Upper lobe of left lung (tissue), 6 donors: ENCODE measurements at regions not wholly inside any gene's neighbourhood (a gene's known extent, or its start where the extent isn't known, plus 50 kb on each side); places are given as distances from the start of the nearest gene placed in this dataset.
A peak's percentile ranks its signal among the peaks of the same experiment; 100 is the strongest.

ENCODE experiments used
- ATAC-seq, 2 donors: fragments of 200-7000 bp; cut with Tn5 transposase; one replicate each; pipeline ENCODE4 v1.9.1; 2022; ENCODE audit warnings: mild to moderate bottlenecking in 2 of 2, moderate library complexity in 2 of 2; ENCODE audit not compliant: low FRiP score in 2 of 2
- DNase-seq, 2 donors: peaks; one replicate each; pipeline ENCODE4 v3.0.0-alpha.2; 2019 to 2020
- H3K27ac ChIP-seq, 4 donors: fragments of 200-600 bp; sonication (generic); one replicate each; pipeline ENCODE4 v1.5.1; 2016 to 2019
- H3K27me3 ChIP-seq, 4 donors: fragments of 200-600 bp; sonication (generic); one replicate each; pipeline ENCODE4 v1.5.1; 2017 to 2019
- H3K36me3 ChIP-seq, 4 donors: fragments of 200-600 bp; sonication (generic); one replicate each; pipeline ENCODE4 v1.5.1; 2016 to 2019
- H3K4me1 ChIP-seq, 4 donors: fragments of 200-600 bp; sonication (generic); one replicate each; pipeline ENCODE4 v1.5.1; 2018 to 2019
- H3K4me3 ChIP-seq, 4 donors: fragments of 200-600 bp; sonication (generic); one replicate each; pipeline ENCODE4 v1.5.1; 2017 to 2019; ENCODE audit warnings: mild to moderate bottlenecking in 2 of 4, moderate library complexity in 1 of 4
- H3K9me3 ChIP-seq, 4 donors: fragments of 200-600 bp; sonication (generic); one replicate each; pipeline ENCODE4 v1.5.1; 2018 to 2019
- EP300 ChIP-seq, 4 donors: sonication (generic); formaldehyde crosslinking; IDR thresholded peaks; one replicate each; pipeline ENCODE4 v1.5.1; 2017; ENCODE audit warnings: antibody characterized with exemption in 4 of 4, control low read depth in 2 of 4
- POLR2A ChIP-seq, 4 donors: fragments of 450-650 bp; IDR thresholded peaks; one replicate each; pipeline ENCODE4 v1.5.1; 2016 to 2017; ENCODE audit warnings: antibody characterized with exemption in 4 of 4, mild to moderate bottlenecking in 2 of 4
- POLR2AphosphoS5 ChIP-seq, 2 donors: sonication (generic); formaldehyde crosslinking; IDR thresholded peaks; one replicate each; pipeline ENCODE4 v1.5.1; 2017; ENCODE audit warnings: antibody characterized with exemption in 2 of 2
- WGBS, 2 donors: methylation state at CpG; one replicate each; pipeline ENCODE4 v1.1.5; 2017 to 2018; 5-methylcytosine and 5-hydroxymethylcytosine counted together
- TF ChIP-seq, protein P1 (sequence below), 6 experiments: fragments of 450-650 bp in 4 of 6; fragments of 200-600 bp in 2 of 6; sonication (generic) in 2 of 6; IDR thresholded peaks; one replicate each; pipeline ENCODE4 v1.5.1; 2016 to 2019; ENCODE audit warnings: antibody characterized with exemption in 6 of 6
- donor health status: DM: no; HTN: no; CAD: no; lungs with moderate emphysema.
- donor health status: DM: no; HTN: yes; CAD: no; lungs with severe emphysema.

DNA sequence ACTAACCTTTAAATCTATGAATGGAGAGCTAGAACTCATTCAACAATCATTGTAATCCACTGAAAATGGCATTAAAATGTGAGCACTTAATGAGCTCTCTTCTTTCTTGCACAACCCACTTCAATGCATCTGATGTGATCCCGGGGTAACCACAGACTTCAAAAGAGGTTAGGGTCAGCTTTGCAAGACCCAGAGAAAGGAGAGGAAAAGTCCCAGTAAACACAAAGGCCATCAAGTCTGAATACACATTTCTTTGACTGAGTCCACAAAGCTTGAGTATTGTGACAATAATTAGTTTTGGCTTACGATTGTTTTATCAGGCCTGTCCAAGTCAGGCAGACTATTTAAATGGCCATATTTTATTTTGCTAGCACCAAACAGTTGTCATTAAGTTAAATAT, 148.8 kb upstream of the ZNF608 start:
- no peak overlapping the region for H3K27ac ChIP-seq
- H3K36me3 ChIP-seq: no peaks in the 10 kb centered on the region
- H3K4me3 ChIP-seq: no peak overlapping the region
- DNase-seq (no peak), ATAC-seq (no peak)
- H3K4me1 ChIP-seq: peaks cover 0 to 4% (median 0%) of the 10 kb centered on the region in 4 donors
- WGBS, 2 donors: 43 to 58% methylated on average over 2 of the region's 2 CpGs
- no peaks in the 10 kb centered on the region for H3K27me3 ChIP-seq
- no peak for TF ChIP-seq POLR2A (IDR thresholded peaks at IDR 0.05)
- TF ChIP-seq EP300 (IDR thresholded peaks at IDR 0.05): no peak
- no peak for TF ChIP-seq POLR2AphosphoS5 (IDR thresholded peaks at IDR 0.05)
- TF ChIP-seq, protein P1, sequence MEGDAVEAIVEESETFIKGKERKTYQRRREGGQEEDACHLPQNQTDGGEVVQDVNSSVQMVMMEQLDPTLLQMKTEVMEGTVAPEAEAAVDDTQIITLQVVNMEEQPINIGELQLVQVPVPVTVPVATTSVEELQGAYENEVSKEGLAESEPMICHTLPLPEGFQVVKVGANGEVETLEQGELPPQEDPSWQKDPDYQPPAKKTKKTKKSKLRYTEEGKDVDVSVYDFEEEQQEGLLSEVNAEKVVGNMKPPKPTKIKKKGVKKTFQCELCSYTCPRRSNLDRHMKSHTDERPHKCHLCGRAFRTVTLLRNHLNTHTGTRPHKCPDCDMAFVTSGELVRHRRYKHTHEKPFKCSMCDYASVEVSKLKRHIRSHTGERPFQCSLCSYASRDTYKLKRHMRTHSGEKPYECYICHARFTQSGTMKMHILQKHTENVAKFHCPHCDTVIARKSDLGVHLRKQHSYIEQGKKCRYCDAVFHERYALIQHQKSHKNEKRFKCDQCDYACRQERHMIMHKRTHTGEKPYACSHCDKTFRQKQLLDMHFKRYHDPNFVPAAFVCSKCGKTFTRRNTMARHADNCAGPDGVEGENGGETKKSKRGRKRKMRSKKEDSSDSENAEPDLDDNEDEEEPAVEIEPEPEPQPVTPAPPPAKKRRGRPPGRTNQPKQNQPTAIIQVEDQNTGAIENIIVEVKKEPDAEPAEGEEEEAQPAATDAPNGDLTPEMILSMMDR (IDR thresholded peaks at IDR 0.05): no peak
- no peaks in the 10 kb centered on the region for H3K9me3 ChIP-seq

DNA sequence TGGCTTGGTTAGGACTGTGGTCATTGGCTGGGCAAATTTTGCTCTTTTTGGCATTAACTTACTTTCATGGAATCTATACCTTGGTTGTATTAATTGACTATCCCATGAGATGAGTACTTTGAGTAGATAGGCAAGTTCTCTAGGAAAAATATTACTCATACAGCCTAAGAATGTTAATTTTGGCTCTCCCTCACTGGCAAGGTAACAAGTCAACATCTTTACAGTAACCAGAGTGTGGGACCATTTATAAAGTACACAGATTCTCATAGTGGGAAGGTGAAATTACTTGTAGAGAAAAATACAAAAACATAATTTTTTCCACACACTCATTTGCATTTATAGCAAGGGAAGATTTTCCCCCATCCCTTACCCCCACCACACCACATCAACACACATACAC, 154.6 kb upstream of the ZNF608 start:
- no peak for DNase-seq
- H3K9me3 ChIP-seq: no peaks in the 10 kb centered on the region
- no peaks in the 10 kb centered on the region for H3K36me3 ChIP-seq
- ATAC-seq: no peak
- TF ChIP-seq POLR2AphosphoS5 (IDR thresholded peaks at IDR 0.05) (no peak), POLR2A (IDR thresholded peaks at IDR 0.05) (no peak), EP300 (IDR thresholded peaks at IDR 0.05) (no peak)
- TF ChIP-seq, protein P1 (IDR thresholded peaks at IDR 0.05): no peak
- H3K27ac ChIP-seq: no peak overlapping the region
- H3K4me3 ChIP-seq: no peak overlapping the region
- H3K27me3 ChIP-seq: no peaks in the 10 kb centered on the region
- peaks cover 12 to 17% (median 15%) of the 10 kb centered on the region in 4 donors for H3K4me1 ChIP-seq

DNA sequence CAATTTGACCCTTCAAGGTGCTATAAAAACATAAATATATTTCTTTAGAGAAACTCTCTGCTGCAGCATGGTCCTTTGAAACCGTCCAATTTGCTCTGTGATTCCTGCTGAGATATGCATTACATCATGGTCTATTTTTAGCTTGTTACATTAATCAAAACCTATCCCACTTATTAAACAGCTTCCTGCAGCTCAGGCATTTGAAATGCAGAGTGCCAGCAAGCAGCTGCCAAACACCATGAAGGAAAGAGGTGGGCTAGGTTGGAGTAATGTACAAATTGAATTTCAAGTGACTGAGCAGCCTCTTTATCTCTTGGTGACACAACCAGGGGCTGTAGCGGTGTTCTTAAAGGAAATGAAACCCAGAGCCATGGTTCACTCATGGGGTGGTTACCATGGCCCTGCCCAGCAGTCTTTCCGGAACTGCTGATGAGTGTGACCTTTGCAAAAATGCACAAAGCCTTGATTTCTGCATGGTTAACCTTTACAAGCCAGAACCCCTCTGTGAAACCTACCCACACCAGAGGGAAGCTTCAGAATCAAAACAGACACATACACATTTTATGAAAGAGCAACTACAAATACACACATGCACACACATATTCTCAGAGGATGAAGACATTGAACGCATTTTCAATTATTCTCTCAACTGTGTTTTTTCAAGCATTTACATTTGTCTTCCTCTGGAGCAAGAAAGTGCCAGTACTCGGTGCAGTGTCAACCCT, 155.8 kb upstream of the ZNF608 start:
- peak; percentile 66 to 72 for ATAC-seq
- DNase-seq: peak in 1 of 2 donors; percentile 52
- Histone ChIP-seq H3K27me3 (no peaks in the 10 kb centered on the region), H3K9me3 (no peaks in the 10 kb centered on the region), H3K4me1 (peaks cover 24 to 28% (median 27%) of the 10 kb centered on the region in 4 donors), H3K36me3 (no peaks in the 10 kb centered on the region), H3K4me3 (no peak overlapping the region), H3K27ac (peak overlapping the region in 1 of 4 donors; percentile 20)
- peak in 1 of 2 donors; percentile 13 for TF ChIP-seq POLR2AphosphoS5 (IDR thresholded peaks at IDR 0.05)
- no peak for TF ChIP-seq EP300 (IDR thresholded peaks at IDR 0.05)
- TF ChIP-seq, protein P1 (IDR thresholded peaks at IDR 0.05): no peak
- TF ChIP-seq POLR2A (IDR thresholded peaks at IDR 0.05): no peak
- 30 to 38% methylated on average over 5 of the region's 5 CpGs for WGBS, 2 donors

DNA sequence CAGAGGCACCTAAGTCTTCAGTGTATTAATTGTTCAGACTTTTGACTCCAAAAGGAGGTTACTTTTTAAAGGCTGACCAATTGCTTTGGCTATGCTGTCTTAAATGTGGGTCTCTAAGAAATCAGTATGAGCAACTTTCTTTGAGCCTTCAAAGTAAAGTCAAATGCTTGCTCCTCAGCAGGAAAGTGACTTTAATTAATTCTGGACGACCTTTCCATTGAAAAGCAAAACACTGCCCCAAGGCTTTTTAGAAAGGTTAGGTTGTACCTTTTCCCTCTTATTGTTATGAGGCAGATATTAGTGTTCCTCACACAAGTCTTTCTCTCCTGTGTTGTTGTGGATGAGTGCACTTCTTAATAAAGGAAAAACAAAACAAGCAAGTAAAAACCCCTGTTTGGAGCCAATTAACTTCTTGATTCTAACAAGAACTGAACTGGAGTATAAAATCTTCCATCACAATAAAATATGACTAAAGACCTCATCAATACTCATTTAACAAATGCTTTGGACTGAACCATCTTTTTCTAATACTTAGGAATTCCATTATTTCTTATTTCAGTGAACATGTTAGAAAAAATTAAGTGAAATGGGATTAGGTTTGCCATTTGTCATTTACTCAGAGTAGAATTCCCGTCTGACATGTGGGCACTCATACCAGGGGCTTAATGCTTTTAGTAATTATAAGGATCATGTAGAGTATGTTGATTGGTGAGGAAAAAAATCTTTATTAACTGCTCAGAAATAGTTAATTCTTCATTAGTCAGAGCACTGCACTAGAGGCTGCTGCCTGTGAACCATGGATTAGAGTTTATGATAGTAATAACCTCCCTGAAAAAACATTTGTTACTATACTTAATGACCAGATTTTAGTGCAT, 159.1 kb upstream of the ZNF608 start:
- no peak for TF ChIP-seq POLR2AphosphoS5 (IDR thresholded peaks at IDR 0.05)
- TF ChIP-seq POLR2A (IDR thresholded peaks at IDR 0.05): no peak
- no peak for TF ChIP-seq EP300 (IDR thresholded peaks at IDR 0.05)
- TF ChIP-seq, protein P1 (IDR thresholded peaks at IDR 0.05): no peak

More for the DNA sequence above, 159.1 kb upstream of the ZNF608 start:
- H3K27me3 ChIP-seq: no peaks in the 10 kb centered on the region
- no peaks in the 10 kb centered on the region for H3K9me3 ChIP-seq
- ATAC-seq (no peak), DNase-seq (no peak)
- 89 to 92% methylated on average over 2 of the region's 2 CpGs for WGBS, 2 donors
- H3K27ac ChIP-seq: peak overlapping the region in 1 of 4 donors; percentile 78
- H3K4me1 ChIP-seq: peaks cover 39 to 47% (median 41%) of the 10 kb centered on the region in 4 donors
- no peaks in the 10 kb centered on the region for H3K36me3 ChIP-seq
- no peak overlapping the region for H3K4me3 ChIP-seq
